GM19452 (cell line): ENCODE measurements at regions not wholly inside any gene's neighbourhood (a gene's known extent, or its start where the extent isn't known, plus 50 kb on each side); places are given as distances from the start of the nearest gene placed in this dataset.

Source experiments
- ATAC-seq: cut with Tn5 transposase; IDR thresholded peaks from one replicate; pipeline ENCODE4 v1.9.1; 2021; ENCODE audit not compliant: unreplicated experiment

- no peak for ATAC-seq
Observed at GRCh38 chr4:19375136-19375804, 876.4 kb upstream of the SLIT2 start.

- no peak for ATAC-seq
Observed at GRCh38 chr4:19372390-19372789, 879.3 kb upstream of the SLIT2 start.

GRCh38 chr4:19368800-19369199, 882.9 kb upstream of the SLIT2 start:
- ATAC-seq = no peak

- no peak for ATAC-seq
Observed at GRCh38 chr4:19366916-19367315, 884.8 kb upstream of the SLIT2 start.

GRCh38 chr4:19358015-19358414, 893.7 kb upstream of the SLIT2 start:
- ATAC-seq = no peak

- ATAC-seq = no peak
Observed at GRCh38 chr4:19349416-19349815, 902.3 kb upstream of the SLIT2 start.

- ATAC-seq = no peak
Observed at GRCh38 chr4:19348746-19349145, 903.0 kb upstream of the SLIT2 start.

GRCh38 chr4:19346636-19347035, 905.1 kb upstream of the SLIT2 start:
- ATAC-seq = no peak

GRCh38 chr4:19329631-19330030, 922.1 kb upstream of the SLIT2 start:
- no peak for ATAC-seq

- no peak for ATAC-seq
Observed at GRCh38 chr4:19329077-19329476, 922.6 kb upstream of the SLIT2 start.

GRCh38 chr4:19327364-19327763, 924.3 kb upstream of the SLIT2 start:
- no peak for ATAC-seq

GRCh38 chr4:19324184-19324583, 927.5 kb upstream of the SLIT2 start:
- no peak for ATAC-seq

GRCh38 chr4:19319607-19320006, 932.1 kb upstream of the SLIT2 start:
- no peak for ATAC-seq

GRCh38 chr4:19317377-19317776, 934.3 kb upstream of the SLIT2 start:
- no peak for ATAC-seq

GRCh38 chr4:19314116-19314515, 937.6 kb upstream of the SLIT2 start:
- no peak for ATAC-seq

GRCh38 chr4:19309378-19309777, 942.3 kb upstream of the SLIT2 start:
- no peak for ATAC-seq

GRCh38 chr4:19304028-19304427, 947.7 kb upstream of the SLIT2 start:
- ATAC-seq = no peak

GRCh38 chr4:19301527-19301926, 950.2 kb upstream of the SLIT2 start:
- no peak for ATAC-seq

- no peak for ATAC-seq
Observed at GRCh38 chr4:19300213-19300612, 951.5 kb upstream of the SLIT2 start.

- no peak for ATAC-seq
Observed at GRCh38 chr4:19298998-19299397, 952.7 kb upstream of the SLIT2 start.

GRCh38 chr4:19293781-19294180, 957.9 kb upstream of the SLIT2 start:
- ATAC-seq = no peak

GRCh38 chr4:19293080-19293479, 958.6 kb upstream of the SLIT2 start:
- no peak for ATAC-seq

- no peak for ATAC-seq
Observed at GRCh38 chr4:19286924-19287323, 964.8 kb upstream of the SLIT2 start.
